ENCODE measurements at regions not wholly inside any gene's neighbourhood (a gene's known extent, or its start where the extent isn't known, plus 50 kb on each side); places are given as distances from the start of the nearest gene placed in this dataset.

DNA sequence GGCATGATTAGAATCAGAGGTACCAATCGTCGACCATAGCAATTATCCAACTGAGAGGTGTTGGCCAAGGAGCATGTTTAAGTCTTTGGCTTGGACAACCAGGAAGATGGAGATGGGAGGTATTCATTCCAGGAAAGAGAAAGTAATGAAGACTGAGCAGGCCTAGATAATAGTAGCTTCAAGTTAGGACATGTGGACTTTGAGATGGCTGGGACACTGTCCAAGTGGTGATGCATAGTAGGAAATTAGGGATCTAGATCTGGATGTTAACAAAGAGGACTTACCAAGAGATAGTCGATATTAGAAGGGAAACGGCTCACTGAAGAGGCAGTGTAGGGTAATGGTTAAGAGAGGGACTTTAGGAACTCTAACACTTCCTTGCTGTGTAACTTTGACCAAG is 266.7 kb downstream of the FAM76B start:
- H3K36me3 Mint-ChIP-seq = no peaks in the 10 kb centered on the region
- ChIA-PET POLR2A (no interaction called here), CTCF (no interaction called here)
- no peak for ATAC-seq
- DNase-seq (ENCODE audit: low spot score) = no peak
- TF ChIP-seq, protein P1, sequence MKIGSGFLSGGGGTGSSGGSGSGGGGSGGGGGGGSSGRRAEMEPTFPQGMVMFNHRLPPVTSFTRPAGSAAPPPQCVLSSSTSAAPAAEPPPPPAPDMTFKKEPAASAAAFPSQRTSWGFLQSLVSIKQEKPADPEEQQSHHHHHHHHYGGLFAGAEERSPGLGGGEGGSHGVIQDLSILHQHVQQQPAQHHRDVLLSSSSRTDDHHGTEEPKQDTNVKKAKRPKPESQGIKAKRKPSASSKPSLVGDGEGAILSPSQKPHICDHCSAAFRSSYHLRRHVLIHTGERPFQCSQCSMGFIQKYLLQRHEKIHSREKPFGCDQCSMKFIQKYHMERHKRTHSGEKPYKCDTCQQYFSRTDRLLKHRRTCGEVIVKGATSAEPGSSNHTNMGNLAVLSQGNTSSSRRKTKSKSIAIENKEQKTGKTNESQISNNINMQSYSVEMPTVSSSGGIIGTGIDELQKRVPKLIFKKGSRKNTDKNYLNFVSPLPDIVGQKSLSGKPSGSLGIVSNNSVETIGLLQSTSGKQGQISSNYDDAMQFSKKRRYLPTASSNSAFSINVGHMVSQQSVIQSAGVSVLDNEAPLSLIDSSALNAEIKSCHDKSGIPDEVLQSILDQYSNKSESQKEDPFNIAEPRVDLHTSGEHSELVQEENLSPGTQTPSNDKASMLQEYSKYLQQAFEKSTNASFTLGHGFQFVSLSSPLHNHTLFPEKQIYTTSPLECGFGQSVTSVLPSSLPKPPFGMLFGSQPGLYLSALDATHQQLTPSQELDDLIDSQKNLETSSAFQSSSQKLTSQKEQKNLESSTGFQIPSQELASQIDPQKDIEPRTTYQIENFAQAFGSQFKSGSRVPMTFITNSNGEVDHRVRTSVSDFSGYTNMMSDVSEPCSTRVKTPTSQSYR (CRISPR knock-in tag; IDR thresholded peaks at IDR 0.05) = no peak
- H3K4me3 Mint-ChIP-seq = no peak overlapping the region
- no peaks in the 10 kb centered on the region for H3K27me3 Mint-ChIP-seq (ENCODE audit: low read depth)
- no peaks in the 10 kb centered on the region for H3K9me3 Mint-ChIP-seq
- H3K4me1 Mint-ChIP-seq = no peaks in the 10 kb centered on the region
- no peak overlapping the region for H3K27ac Mint-ChIP-seq

DNA sequence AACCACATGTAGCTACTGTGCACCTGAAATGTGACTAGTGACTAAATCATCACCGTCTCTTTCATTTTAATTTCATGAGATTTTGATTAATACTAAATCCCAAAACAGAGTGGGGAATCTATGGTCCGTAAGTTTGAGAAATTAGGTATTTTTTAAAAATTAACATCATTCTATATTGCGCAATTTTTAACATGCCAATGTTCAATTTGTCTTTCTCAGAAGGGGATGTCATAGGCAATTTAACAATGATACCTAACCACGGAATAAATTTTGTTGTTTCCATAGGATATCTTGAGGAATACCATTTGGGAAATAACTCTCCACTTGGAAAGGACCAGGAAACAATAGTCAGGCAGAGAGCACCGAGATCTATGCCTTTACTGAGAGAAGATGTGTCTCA is 267.7 kb downstream of the FAM76B start:
- ChIA-PET POLR2A (no interaction called here), CTCF (no interaction called here)
- TF ChIP-seq ZNF138 (CRISPR knock-in tag; conservative IDR thresholded peaks at IDR 0.05) (no peak), FOXJ3 (CRISPR knock-in tag; IDR thresholded peaks at IDR 0.05; ENCODE audit: borderline replicate concordance) (no peak), FOXP1 (CRISPR knock-in tag; IDR thresholded peaks at IDR 0.05; ENCODE audit: borderline replicate concordance) (no peak), ZNF416 (CRISPR knock-in tag; IDR thresholded peaks at IDR 0.05) (no peak), MXD4 (CRISPR knock-in tag; IDR thresholded peaks at IDR 0.05; ENCODE audit: borderline replicate concordance) (no peak), RORB (CRISPR knock-in tag; IDR thresholded peaks at IDR 0.05) (no peak), GRHL2 (CRISPR knock-in tag; IDR thresholded peaks at IDR 0.05; ENCODE audit: insufficient replicate concordance, severe bottlenecking) (no peak), TEAD1 (CRISPR knock-in tag; IDR thresholded peaks at IDR 0.05) (no peak), ZNF121 (CRISPR knock-in tag; IDR thresholded peaks at IDR 0.05) (no peak), ETV6 (CRISPR knock-in tag; IDR thresholded peaks at IDR 0.05) (no peak), ELF4 (CRISPR knock-in tag; IDR thresholded peaks at IDR 0.05; ENCODE audit: low read depth) (no peak)
- TF ChIP-seq, protein P2, sequence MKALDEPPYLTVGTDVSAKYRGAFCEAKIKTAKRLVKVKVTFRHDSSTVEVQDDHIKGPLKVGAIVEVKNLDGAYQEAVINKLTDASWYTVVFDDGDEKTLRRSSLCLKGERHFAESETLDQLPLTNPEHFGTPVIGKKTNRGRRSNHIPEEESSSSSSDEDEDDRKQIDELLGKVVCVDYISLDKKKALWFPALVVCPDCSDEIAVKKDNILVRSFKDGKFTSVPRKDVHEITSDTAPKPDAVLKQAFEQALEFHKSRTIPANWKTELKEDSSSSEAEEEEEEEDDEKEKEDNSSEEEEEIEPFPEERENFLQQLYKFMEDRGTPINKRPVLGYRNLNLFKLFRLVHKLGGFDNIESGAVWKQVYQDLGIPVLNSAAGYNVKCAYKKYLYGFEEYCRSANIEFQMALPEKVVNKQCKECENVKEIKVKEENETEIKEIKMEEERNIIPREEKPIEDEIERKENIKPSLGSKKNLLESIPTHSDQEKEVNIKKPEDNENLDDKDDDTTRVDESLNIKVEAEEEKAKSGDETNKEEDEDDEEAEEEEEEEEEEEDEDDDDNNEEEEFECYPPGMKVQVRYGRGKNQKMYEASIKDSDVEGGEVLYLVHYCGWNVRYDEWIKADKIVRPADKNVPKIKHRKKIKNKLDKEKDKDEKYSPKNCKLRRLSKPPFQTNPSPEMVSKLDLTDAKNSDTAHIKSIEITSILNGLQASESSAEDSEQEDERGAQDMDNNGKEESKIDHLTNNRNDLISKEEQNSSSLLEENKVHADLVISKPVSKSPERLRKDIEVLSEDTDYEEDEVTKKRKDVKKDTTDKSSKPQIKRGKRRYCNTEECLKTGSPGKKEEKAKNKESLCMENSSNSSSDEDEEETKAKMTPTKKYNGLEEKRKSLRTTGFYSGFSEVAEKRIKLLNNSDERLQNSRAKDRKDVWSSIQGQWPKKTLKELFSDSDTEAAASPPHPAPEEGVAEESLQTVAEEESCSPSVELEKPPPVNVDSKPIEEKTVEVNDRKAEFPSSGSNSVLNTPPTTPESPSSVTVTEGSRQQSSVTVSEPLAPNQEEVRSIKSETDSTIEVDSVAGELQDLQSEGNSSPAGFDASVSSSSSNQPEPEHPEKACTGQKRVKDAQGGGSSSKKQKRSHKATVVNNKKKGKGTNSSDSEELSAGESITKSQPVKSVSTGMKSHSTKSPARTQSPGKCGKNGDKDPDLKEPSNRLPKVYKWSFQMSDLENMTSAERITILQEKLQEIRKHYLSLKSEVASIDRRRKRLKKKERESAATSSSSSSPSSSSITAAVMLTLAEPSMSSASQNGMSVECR (CRISPR knock-in tag; IDR thresholded peaks at IDR 0.05; ENCODE audit: borderline replicate concordance) = no peak
- TF ChIP-seq, protein P3, sequence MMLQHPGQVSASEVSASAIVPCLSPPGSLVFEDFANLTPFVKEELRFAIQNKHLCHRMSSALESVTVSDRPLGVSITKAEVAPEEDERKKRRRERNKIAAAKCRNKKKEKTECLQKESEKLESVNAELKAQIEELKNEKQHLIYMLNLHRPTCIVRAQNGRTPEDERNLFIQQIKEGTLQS (CRISPR knock-in tag; conservative IDR thresholded peaks at IDR 0.05) = no peak
- TF ChIP-seq, protein P4, sequence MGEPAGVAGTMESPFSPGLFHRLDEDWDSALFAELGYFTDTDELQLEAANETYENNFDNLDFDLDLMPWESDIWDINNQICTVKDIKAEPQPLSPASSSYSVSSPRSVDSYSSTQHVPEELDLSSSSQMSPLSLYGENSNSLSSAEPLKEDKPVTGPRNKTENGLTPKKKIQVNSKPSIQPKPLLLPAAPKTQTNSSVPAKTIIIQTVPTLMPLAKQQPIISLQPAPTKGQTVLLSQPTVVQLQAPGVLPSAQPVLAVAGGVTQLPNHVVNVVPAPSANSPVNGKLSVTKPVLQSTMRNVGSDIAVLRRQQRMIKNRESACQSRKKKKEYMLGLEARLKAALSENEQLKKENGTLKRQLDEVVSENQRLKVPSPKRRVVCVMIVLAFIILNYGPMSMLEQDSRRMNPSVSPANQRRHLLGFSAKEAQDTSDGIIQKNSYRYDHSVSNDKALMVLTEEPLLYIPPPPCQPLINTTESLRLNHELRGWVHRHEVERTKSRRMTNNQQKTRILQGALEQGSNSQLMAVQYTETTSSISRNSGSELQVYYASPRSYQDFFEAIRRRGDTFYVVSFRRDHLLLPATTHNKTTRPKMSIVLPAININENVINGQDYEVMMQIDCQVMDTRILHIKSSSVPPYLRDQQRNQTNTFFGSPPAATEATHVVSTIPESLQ (CRISPR knock-in tag; IDR thresholded peaks at IDR 0.05) = no peak
- TF ChIP-seq, protein P5, sequence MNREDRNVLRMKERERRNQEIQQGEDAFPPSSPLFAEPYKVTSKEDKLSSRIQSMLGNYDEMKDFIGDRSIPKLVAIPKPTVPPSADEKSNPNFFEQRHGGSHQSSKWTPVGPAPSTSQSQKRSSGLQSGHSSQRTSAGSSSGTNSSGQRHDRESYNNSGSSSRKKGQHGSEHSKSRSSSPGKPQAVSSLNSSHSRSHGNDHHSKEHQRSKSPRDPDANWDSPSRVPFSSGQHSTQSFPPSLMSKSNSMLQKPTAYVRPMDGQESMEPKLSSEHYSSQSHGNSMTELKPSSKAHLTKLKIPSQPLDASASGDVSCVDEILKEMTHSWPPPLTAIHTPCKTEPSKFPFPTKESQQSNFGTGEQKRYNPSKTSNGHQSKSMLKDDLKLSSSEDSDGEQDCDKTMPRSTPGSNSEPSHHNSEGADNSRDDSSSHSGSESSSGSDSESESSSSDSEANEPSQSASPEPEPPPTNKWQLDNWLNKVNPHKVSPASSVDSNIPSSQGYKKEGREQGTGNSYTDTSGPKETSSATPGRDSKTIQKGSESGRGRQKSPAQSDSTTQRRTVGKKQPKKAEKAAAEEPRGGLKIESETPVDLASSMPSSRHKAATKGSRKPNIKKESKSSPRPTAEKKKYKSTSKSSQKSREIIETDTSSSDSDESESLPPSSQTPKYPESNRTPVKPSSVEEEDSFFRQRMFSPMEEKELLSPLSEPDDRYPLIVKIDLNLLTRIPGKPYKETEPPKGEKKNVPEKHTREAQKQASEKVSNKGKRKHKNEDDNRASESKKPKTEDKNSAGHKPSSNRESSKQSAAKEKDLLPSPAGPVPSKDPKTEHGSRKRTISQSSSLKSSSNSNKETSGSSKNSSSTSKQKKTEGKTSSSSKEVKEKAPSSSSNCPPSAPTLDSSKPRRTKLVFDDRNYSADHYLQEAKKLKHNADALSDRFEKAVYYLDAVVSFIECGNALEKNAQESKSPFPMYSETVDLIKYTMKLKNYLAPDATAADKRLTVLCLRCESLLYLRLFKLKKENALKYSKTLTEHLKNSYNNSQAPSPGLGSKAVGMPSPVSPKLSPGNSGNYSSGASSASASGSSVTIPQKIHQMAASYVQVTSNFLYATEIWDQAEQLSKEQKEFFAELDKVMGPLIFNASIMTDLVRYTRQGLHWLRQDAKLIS (CRISPR knock-in tag; IDR thresholded peaks at IDR 0.05; ENCODE audit: borderline replicate concordance) = no peak
- TF ChIP-seq, protein P1 (CRISPR knock-in tag; IDR thresholded peaks at IDR 0.05) = no peak
- TF ChIP-seq, protein P6, sequence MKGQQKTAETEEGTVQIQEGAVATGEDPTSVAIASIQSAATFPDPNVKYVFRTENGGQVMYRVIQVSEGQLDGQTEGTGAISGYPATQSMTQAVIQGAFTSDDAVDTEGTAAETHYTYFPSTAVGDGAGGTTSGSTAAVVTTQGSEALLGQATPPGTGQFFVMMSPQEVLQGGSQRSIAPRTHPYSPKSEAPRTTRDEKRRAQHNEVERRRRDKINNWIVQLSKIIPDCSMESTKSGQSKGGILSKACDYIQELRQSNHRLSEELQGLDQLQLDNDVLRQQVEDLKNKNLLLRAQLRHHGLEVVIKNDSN (CRISPR knock-in tag; IDR thresholded peaks at IDR 0.05) = no peak
- ATAC-seq = no peak
- H3K27me3 Mint-ChIP-seq (ENCODE audit: low read depth) = no peaks in the 10 kb centered on the region
- no peaks in the 10 kb centered on the region for H3K4me1 Mint-ChIP-seq
- no peaks in the 10 kb centered on the region for H3K36me3 Mint-ChIP-seq
- no peak for DNase-seq (ENCODE audit: low spot score)
- H3K27ac Mint-ChIP-seq = no peak overlapping the region
- H3K9me3 Mint-ChIP-seq = no peaks in the 10 kb centered on the region
- no peak overlapping the region for H3K4me3 Mint-ChIP-seq

Measured in WTC11 (cell line).